ENCODE measurements at regions not wholly inside any gene's neighbourhood (a gene's known extent, or its start where the extent isn't known, plus 50 kb on each side); places are given as distances from the start of the nearest gene placed in this dataset.

DNA sequence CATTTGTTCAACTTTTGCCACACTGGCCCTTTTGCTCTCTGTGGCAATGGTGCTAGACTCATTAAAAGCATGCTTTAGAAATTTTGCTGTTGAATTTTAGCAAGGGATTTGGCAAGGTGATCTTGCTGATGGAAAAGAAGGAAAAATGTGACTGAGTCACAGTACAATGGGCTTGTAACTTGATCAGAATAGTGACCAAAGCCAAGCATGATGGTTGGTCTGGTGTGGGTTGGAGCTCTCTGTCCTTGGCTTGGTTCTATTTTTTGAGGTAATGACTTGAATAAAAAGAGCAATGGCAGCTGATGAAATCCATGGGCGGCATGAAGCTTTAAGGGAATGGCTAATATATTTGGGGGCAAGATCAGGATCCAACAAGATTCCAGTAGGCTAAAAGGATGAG lies 114.4 kb upstream of the ZNF366 start:
- TF ChIP-seq, protein P1, sequence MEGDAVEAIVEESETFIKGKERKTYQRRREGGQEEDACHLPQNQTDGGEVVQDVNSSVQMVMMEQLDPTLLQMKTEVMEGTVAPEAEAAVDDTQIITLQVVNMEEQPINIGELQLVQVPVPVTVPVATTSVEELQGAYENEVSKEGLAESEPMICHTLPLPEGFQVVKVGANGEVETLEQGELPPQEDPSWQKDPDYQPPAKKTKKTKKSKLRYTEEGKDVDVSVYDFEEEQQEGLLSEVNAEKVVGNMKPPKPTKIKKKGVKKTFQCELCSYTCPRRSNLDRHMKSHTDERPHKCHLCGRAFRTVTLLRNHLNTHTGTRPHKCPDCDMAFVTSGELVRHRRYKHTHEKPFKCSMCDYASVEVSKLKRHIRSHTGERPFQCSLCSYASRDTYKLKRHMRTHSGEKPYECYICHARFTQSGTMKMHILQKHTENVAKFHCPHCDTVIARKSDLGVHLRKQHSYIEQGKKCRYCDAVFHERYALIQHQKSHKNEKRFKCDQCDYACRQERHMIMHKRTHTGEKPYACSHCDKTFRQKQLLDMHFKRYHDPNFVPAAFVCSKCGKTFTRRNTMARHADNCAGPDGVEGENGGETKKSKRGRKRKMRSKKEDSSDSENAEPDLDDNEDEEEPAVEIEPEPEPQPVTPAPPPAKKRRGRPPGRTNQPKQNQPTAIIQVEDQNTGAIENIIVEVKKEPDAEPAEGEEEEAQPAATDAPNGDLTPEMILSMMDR (IDR thresholded peaks at IDR 0.05; ENCODE audit: borderline replicate concordance, extremely low read depth, low read length, poor library complexity, severe bottlenecking) = no peak
- no peak for TF ChIP-seq EZH2 (IDR thresholded peaks at IDR 0.05; ENCODE audit: borderline replicate concordance, low read depth, low read length, severe bottlenecking)
